IMR-90 (cell line): ENCODE measurements at regions not wholly inside any gene's neighbourhood (a gene's known extent, or its start where the extent isn't known, plus 50 kb on each side); places are given as distances from the start of the nearest gene placed in this dataset.

ENCODE experiments used
- ATAC-seq: fragments of 200-7000 bp; cut with Tn5 transposase; 2 replicates; pipeline ENCODE4 v1.9.1; 2020; ENCODE audit warnings: low read depth, mild to moderate bottlenecking, moderate library complexity
- BruUV-seq: library from RNA; stranded (reverse); fragments of 400-500 nt; replicated peaks from 2 replicates; lab custom pipeline; 2021; lab: Mats Ljungman, UMichigan
- CTCF ChIA-PET: fragments of 300-600 bp; formaldehyde crosslinking; extraction: SDS; loops from one replicate; lab custom pipeline; 2021; ENCODE audit warnings: antibody characterized with exemption; lab: Yijun Ruan, JAX
- POLR2A ChIA-PET: fragments of 300-600 bp; sonication (Branson Sonifier 250); formaldehyde crosslinking; loops from one replicate; lab custom pipeline; 2022; ENCODE audit warnings: antibody characterized with exemption; ENCODE audit not compliant: unreplicated experiment; lab: Charles Lee
- DNase-seq: peaks from one replicate; pipeline ENCODE4 v3.0.0; 2013
- H2AFZ ChIP-seq: replicated peaks from 2 replicates; pipeline ENCODE3; 2013; ENCODE audit warnings: low read length, mild to moderate bottlenecking; ENCODE audit not compliant: poor library complexity
- H2AK5ac ChIP-seq: 2 replicates; pipeline ENCODE4 v1.6.1; 2013; ENCODE audit warnings: low read depth, low read length, inconsistent platforms
- H2AK9ac ChIP-seq: replicated peaks from 2 replicates; pipeline ENCODE3; 2013; ENCODE audit warnings: mild to moderate bottlenecking, low read depth, low read length, moderate library complexity; ENCODE audit not compliant: poor library complexity
- H2BK120ac ChIP-seq: 2 replicates; pipeline ENCODE4 v1.6.1; 2013; ENCODE audit warnings: low read depth, low read length, inconsistent platforms
- H2BK15ac ChIP-seq: 3 replicates; pipeline ENCODE4 v1.6.1; 2013; ENCODE audit warnings: low read depth, low read length, inconsistent platforms
- H2BK20ac ChIP-seq: 2 replicates; pipeline ENCODE4 v1.6.1; 2013; ENCODE audit warnings: low read depth, mild to moderate bottlenecking, inconsistent platforms, low read length, moderate library complexity
- H2BK5ac ChIP-seq: 2 replicates; pipeline ENCODE4 v1.6.1; 2013; ENCODE audit warnings: mild to moderate bottlenecking, low read depth, low read length, inconsistent platforms; ENCODE audit not compliant: poor library complexity, severe bottlenecking
- H3K14ac ChIP-seq: replicated peaks from 2 replicates; pipeline ENCODE4 v1.6.1; 2013; ENCODE audit warnings: low read depth, low read length, inconsistent platforms
- H3K18ac ChIP-seq: 2 replicates; pipeline ENCODE4 v1.6.1; 2013; ENCODE audit warnings: low read depth, low read length, control low read depth
- H3K23ac ChIP-seq: 2 replicates; pipeline ENCODE4 v1.6.1; 2013; ENCODE audit warnings: low read depth, low read length, inconsistent platforms
- H3K27ac ChIP-seq: 2 replicates; pipeline ENCODE4 v1.5.1; 2013; ENCODE audit warnings: mild to moderate bottlenecking, control low read depth, low read length; ENCODE audit not compliant: insufficient read depth
- H3K27me3 ChIP-seq: 2 replicates; pipeline ENCODE4 v1.6.1; 2013; ENCODE audit warnings: low read length; ENCODE audit not compliant: control insufficient read depth, insufficient read depth
- H3K36me3 ChIP-seq: 2 replicates; pipeline ENCODE4 v1.6.1; 2013; ENCODE audit warnings: low read length, mixed read lengths; ENCODE audit not compliant: control insufficient read depth, insufficient read depth
- H3K4ac ChIP-seq: 2 replicates; pipeline ENCODE4 v1.6.1; 2013; ENCODE audit warnings: low read depth, low read length, inconsistent platforms
- H3K4me1 ChIP-seq: 2 replicates; pipeline ENCODE4 v1.6.1; 2013; ENCODE audit warnings: low read length, mixed read lengths; ENCODE audit not compliant: control insufficient read depth, insufficient read depth
- H3K4me2 ChIP-seq: 2 replicates; pipeline ENCODE4 v1.6.1; 2013; ENCODE audit warnings: low read depth, mild to moderate bottlenecking, control low read depth, low read length, moderate library complexity
- H3K4me3 ChIP-seq: 2 replicates; pipeline ENCODE4 v1.5.1; 2013; ENCODE audit warnings: low read depth, mild to moderate bottlenecking, control low read depth, low read length, moderate library complexity; ENCODE audit not compliant: insufficient read depth
- H3K56ac ChIP-seq: 2 replicates; pipeline ENCODE4 v1.6.1; 2013; ENCODE audit warnings: low read length, inconsistent platforms; ENCODE audit not compliant: insufficient read depth; ENCODE audit errors: extremely low read depth
- H3K79me1 ChIP-seq, 2 experiments: 2 replicates each; pipeline ENCODE4 v1.6.1; 2013; ENCODE audit warnings: low read length in 2 of 2, inconsistent platforms in 1 of 2, low read depth in 1 of 2
- H3K9ac ChIP-seq: 2 replicates; pipeline ENCODE4 v1.6.1; 2013; ENCODE audit warnings: low read depth, low read length, control low read depth
- H3K9me1 ChIP-seq: 2 replicates; pipeline ENCODE4 v1.6.1; 2013; ENCODE audit warnings: low read length, inconsistent platforms; ENCODE audit not compliant: insufficient read depth
- H3K9me3 ChIP-seq: 2 replicates; pipeline ENCODE4 v1.6.1; 2013; ENCODE audit warnings: low read length; ENCODE audit not compliant: control insufficient read depth, insufficient read depth
- H4K20me1 ChIP-seq: 2 replicates; pipeline ENCODE4 v1.6.1; 2013; ENCODE audit warnings: low read length, inconsistent platforms; ENCODE audit not compliant: insufficient read depth
- H4K5ac ChIP-seq: 2 replicates; pipeline ENCODE4 v1.6.1; 2013; ENCODE audit warnings: mild to moderate bottlenecking, low read depth, low read length, control low read depth
- H4K8ac ChIP-seq, 2 experiments: 2 replicates each; pipeline ENCODE4 v1.6.1; 2013; ENCODE audit warnings: low read depth in 2 of 2, low read length in 2 of 2, control low read depth in 1 of 2, inconsistent platforms in 1 of 2
- H4K91ac ChIP-seq: 2 replicates; pipeline ENCODE4 v1.6.1; 2013; ENCODE audit warnings: low read depth, low read length, inconsistent platforms; ENCODE audit not compliant: insufficient read depth
- ELK1 ChIP-seq: fragments of 150-350 bp; IDR thresholded peaks from 2 replicates; pipeline ENCODE4 v1.6.1; 2016; ENCODE audit warnings: low read depth, mild to moderate bottlenecking, low read length, moderate library complexity, borderline replicate concordance
- WGBS, 2 experiments: methylation state at CpG; one replicate each; pipeline versions ENCODE4 v1.1.5 to v1.1.7; 2013; ENCODE audit warnings: missing lambda C conversion rate in 2 of 2; ENCODE audit not compliant: insufficient read length in 1 of 2; ENCODE audit errors: extremely low coverage in 2 of 2; 5-methylcytosine and 5-hydroxymethylcytosine counted together
- dilution Hi-C: fragments of 300-500 bp; cut with HindIII; formaldehyde crosslinking; loops from one replicate; pipeline ENCODE4 v1.14.3; 2018; ENCODE audit warnings: low sequenced_read_pairs; ENCODE audit not compliant: unreplicated experiment
- in situ Hi-C: fragments of 300-500 bp; cut with MboI; formaldehyde crosslinking; loops from 3 replicates; pipeline ENCODE4 v1.14.3; 2019; ENCODE audit warnings: low sequenced_read_pairs, inconsistent platforms, mixed read lengths
- intact Hi-C: fragments of 100-400 bp; cut with micrococcal nuclease; formaldehyde crosslinking; loops from 2 replicates; pipeline ENCODE4 v1.10.0; 2022

- Histone ChIP-seq H3K27ac (no peak overlapping the region), H2AK9ac (no peak overlapping the region), H2BK15ac (no peak overlapping the region), H3K18ac (no peak overlapping the region), H3K56ac (no peak overlapping the region), H3K4me1 (no peaks in the 10 kb centered on the region), H2BK20ac (no peak overlapping the region), H3K14ac (no peak overlapping the region), H3K4me3 (no peak overlapping the region), H2BK5ac (no peak overlapping the region), H4K20me1 (no peaks in the 10 kb centered on the region), H3K9ac (no peak overlapping the region), H4K8ac (no peak overlapping the region), H3K4ac (no peak overlapping the region), H3K9me3 (peaks cover 9% of the 10 kb centered on the region), H2BK120ac (no peak overlapping the region), H3K4me2 (no peak overlapping the region), H3K9me1 (no peaks in the 10 kb centered on the region), H3K27me3 (no peaks in the 10 kb centered on the region), H2AK5ac (no peak overlapping the region), H3K36me3 (no peaks in the 10 kb centered on the region), H3K23ac (no peak overlapping the region), H3K79me1 (no peaks in the 10 kb centered on the region), H2AFZ (no peak overlapping the region), H4K91ac (no peak overlapping the region), H4K5ac (no peak overlapping the region)
- intact Hi-C loops (no loop called here), in situ Hi-C loops (no loop called here), dilution Hi-C loops (no loop called here)
- no TSS peak for BruUV-seq
- ChIA-PET POLR2A (no interaction called here), CTCF (no interaction called here)
- no peak for TF ChIP-seq ELK1
- no peak for ATAC-seq
- no CpG with 5 or more reads among the region's 1 CpG for WGBS, 2 experiments
- DNase-seq: no peak
Measured at GRCh38 chr11:42957831-42958230, 354.0 kb upstream of the API5 start.
